22Rv1 (cell line): ENCODE measurements at regions not wholly inside any gene's neighbourhood (a gene's known extent, or its start where the extent isn't known, plus 50 kb on each side); places are given as distances from the start of the nearest gene placed in this dataset.

Experiments
- H3K27ac ChIP-seq: fragments of 450-650 bp; 2 replicates; pipeline ENCODE4 v1.5.1; 2017
- ZFX ChIP-seq: fragments of 450-650 bp; IDR thresholded peaks from 2 replicates; pipeline ENCODE4 v1.6.1; 2017; ENCODE audit warnings: antibody characterized with exemption, borderline replicate concordance
- TF ChIP-seq, protein P1 (sequence below): fragments of 450-650 bp; IDR thresholded peaks from 2 replicates; pipeline ENCODE4 v1.5.1; 2017; ENCODE audit warnings: mild to moderate bottlenecking

GRCh38 chr9:135196474-135196873 is 109.0 kb downstream of the OLFM1 start:
- no peak for TF ChIP-seq ZFX
- TF ChIP-seq, protein P1, sequence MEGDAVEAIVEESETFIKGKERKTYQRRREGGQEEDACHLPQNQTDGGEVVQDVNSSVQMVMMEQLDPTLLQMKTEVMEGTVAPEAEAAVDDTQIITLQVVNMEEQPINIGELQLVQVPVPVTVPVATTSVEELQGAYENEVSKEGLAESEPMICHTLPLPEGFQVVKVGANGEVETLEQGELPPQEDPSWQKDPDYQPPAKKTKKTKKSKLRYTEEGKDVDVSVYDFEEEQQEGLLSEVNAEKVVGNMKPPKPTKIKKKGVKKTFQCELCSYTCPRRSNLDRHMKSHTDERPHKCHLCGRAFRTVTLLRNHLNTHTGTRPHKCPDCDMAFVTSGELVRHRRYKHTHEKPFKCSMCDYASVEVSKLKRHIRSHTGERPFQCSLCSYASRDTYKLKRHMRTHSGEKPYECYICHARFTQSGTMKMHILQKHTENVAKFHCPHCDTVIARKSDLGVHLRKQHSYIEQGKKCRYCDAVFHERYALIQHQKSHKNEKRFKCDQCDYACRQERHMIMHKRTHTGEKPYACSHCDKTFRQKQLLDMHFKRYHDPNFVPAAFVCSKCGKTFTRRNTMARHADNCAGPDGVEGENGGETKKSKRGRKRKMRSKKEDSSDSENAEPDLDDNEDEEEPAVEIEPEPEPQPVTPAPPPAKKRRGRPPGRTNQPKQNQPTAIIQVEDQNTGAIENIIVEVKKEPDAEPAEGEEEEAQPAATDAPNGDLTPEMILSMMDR: no peak
- no peak overlapping the region for H3K27ac ChIP-seq

DNA sequence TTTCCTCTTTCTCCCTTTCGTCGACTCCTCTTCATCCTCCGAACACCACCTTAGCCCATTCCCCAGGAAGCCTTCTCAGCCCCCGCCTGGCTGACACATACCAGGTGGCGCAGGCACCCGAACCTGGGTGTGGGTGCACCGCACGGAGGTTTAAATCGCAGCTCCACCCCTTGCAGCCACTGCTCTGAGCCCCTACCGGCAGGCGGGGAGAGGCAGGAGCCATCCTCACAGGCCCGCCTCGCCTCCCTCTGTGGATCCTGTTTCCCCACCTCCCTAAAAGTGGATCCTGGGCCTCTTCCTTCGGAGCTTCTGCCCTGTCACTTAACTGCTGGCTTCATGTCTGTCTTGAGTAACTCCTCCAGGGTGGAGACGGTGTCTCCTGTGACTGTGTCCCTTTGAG is 110.7 kb downstream of the OLFM1 start:
- TF ChIP-seq ZFX: no peak
- TF ChIP-seq, protein P1: no peak

DNA sequence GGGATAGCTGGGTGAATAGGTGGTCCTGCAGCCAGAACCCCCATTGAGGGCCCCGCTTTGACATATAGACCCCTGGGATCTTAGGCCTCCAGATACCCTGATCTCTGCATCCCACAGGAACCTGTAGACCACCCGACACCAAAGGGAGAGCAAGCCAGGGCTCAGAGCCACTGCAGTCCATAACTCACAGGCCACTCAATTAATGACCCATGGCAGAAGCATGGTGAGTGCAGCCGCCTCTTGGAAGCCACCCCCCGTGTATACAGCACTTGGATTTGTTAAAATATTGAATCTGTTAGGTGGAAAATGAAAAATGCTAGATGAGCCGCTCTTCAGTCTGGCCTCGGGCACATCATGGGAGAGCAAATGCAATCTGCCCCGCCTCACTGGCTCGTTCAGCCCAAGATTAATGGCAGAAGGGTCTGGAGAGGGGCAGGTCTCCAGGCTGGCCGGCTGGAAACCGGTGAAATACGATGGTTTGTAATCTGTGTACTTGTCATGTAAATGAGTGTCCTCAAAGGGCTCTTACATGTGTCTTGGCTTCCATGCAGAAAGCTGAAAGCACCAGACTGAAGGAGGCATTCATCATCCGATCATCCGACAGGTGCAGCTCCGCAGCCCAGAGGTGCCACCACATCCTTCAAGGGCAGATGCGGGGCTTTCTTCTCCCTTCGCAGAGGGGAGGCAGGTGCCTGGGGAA is 111.3 kb downstream of the OLFM1 start:
- TF ChIP-seq, protein P1: no peak
- TF ChIP-seq ZFX: no peak
- H3K27ac ChIP-seq: no peak overlapping the region

More for the DNA sequence above, 110.7 kb downstream of the OLFM1 start:
- H3K27ac ChIP-seq: no peak overlapping the region

- TF ChIP-seq ZFX: no peak
- TF ChIP-seq, protein P1: no peak
- no peak overlapping the region for H3K27ac ChIP-seq
These were observed 112.0 kb downstream of the OLFM1 start for GRCh38 chr9:135199489-135199888.

GRCh38 chr9:135201711-135202110 is 114.2 kb downstream of the OLFM1 start:
- no peak for TF ChIP-seq ZFX
- TF ChIP-seq, protein P1: no peak
- no peak overlapping the region for H3K27ac ChIP-seq

GRCh38 chr9:135204177-135204576 is 116.7 kb downstream of the OLFM1 start:
- TF ChIP-seq ZFX: no peak
- TF ChIP-seq, protein P1: no peak
- H3K27ac ChIP-seq: no peak overlapping the region

GRCh38 chr9:135209136-135209535 is 121.7 kb downstream of the OLFM1 start:
- TF ChIP-seq, protein P1: no peak
- no peak for TF ChIP-seq ZFX
- H3K27ac ChIP-seq: no peak overlapping the region
